Uterus (tissue), 3 donors: ENCODE measurements at regions not wholly inside any gene's neighbourhood (a gene's known extent, or its start where the extent isn't known, plus 50 kb on each side); places are given as distances from the start of the nearest gene placed in this dataset.

Source experiments
- DNase-seq, 2 donors: peaks; one replicate each; pipeline ENCODE4 v3.0.0-alpha.2; 2019 to 2020
- H3K27ac ChIP-seq, 2 donors: fragments of 200-600 bp; sonication (generic); 1 replicate in 1 of 2; 2 replicates in 1 of 2; pipeline ENCODE4 v1.5.1; 2016 to 2018
- H3K27me3 ChIP-seq, 2 donors: fragments of 200-600 bp; sonication (generic); one replicate each; pipeline ENCODE4 v1.5.1; 2018 to 2019; ENCODE audit warnings: control low read depth in 1 of 2
- H3K36me3 ChIP-seq, 2 donors: fragments of 200-600 bp; sonication (generic); one replicate each; pipeline ENCODE4 v1.5.1; 2019; ENCODE audit warnings: control low read depth in 1 of 2
- H3K4me1 ChIP-seq, 2 donors: fragments of 200-600 bp; sonication (generic); one replicate each; pipeline ENCODE4 v1.5.1; 2018 to 2019; ENCODE audit warnings: control low read depth in 1 of 2
- H3K4me3 ChIP-seq, 2 donors: fragments of 200-600 bp; sonication (generic); 1 replicate in 1 of 2; 2 replicates in 1 of 2; pipeline ENCODE4 v1.5.1; 2018 to 2019; ENCODE audit warnings: mild to moderate bottlenecking in 1 of 2
- H3K9me3 ChIP-seq, 2 donors: fragments of 200-600 bp; sonication (generic); one replicate each; pipeline ENCODE4 v1.5.1; 2019; ENCODE audit warnings: control low read depth in 1 of 2
- CTCF ChIP-seq, 4 experiments: fragments of 200-600 bp in 2 of 4; fragments of 450-650 bp in 2 of 4; sonication (generic) in 2 of 4; IDR thresholded peaks; one replicate each; pipeline ENCODE4 v1.5.1; 2016 to 2019; ENCODE audit warnings: antibody characterized with exemption in 4 of 4, mild to moderate bottlenecking in 2 of 4, moderate library complexity in 1 of 4
- POLR2A ChIP-seq, 2 donors: fragments of 450-650 bp; IDR thresholded peaks; one replicate each; pipeline ENCODE4 v1.6.1; 2016; ENCODE audit warnings: antibody characterized with exemption in 2 of 2, mild to moderate bottlenecking in 1 of 2, moderate library complexity in 1 of 2
- intact Hi-C: fragments of 100-400 bp; cut with DNase I; formaldehyde crosslinking; loops from one replicate; pipeline ENCODE4 v1.15.1; 2023; ENCODE audit warnings: low total_unique reads
- donor health status: DM: yes; HTN: yes; CAD: no.

- no peaks in the 10 kb centered on the region for H3K27me3 ChIP-seq
- no peak overlapping the region for H3K27ac ChIP-seq
- TF ChIP-seq CTCF (IDR thresholded peaks at IDR 0.05): no peak
- TF ChIP-seq POLR2A (IDR thresholded peaks at IDR 0.05): no peak
- no peak overlapping the region for H3K4me3 ChIP-seq
- H3K36me3 ChIP-seq: no peaks in the 10 kb centered on the region
- no peaks in the 10 kb centered on the region for H3K4me1 ChIP-seq
- no peak for DNase-seq
- intact Hi-C loops: no loop called here
- no peaks in the 10 kb centered on the region for H3K9me3 ChIP-seq
Observed at GRCh38 chr5:2491846-2492245, 259.6 kb downstream of the IRX2 start.

- intact Hi-C loops: no loop called here
- Histone ChIP-seq H3K27ac (no peak overlapping the region), H3K9me3 (no peaks in the 10 kb centered on the region), H3K36me3 (no peaks in the 10 kb centered on the region), H3K27me3 (no peaks in the 10 kb centered on the region), H3K4me3 (no peak overlapping the region), H3K4me1 (no peaks in the 10 kb centered on the region)
- no peak for DNase-seq
- TF ChIP-seq CTCF (IDR thresholded peaks at IDR 0.05) (no peak), POLR2A (IDR thresholded peaks at IDR 0.05) (no peak)
Observed at GRCh38 chr5:2489306-2489705, 262.2 kb downstream of the IRX2 start.

- TF ChIP-seq POLR2A (IDR thresholded peaks at IDR 0.05): no peak
- no peak for TF ChIP-seq CTCF (IDR thresholded peaks at IDR 0.05)
- Histone ChIP-seq H3K9me3 (no peaks in the 10 kb centered on the region), H3K36me3 (no peaks in the 10 kb centered on the region), H3K4me1 (no peaks in the 10 kb centered on the region), H3K27me3 (no peaks in the 10 kb centered on the region), H3K27ac (no peak overlapping the region), H3K4me3 (no peak overlapping the region)
- intact Hi-C loops: no loop called here
- DNase-seq: no peak
Observed at GRCh38 chr5:2488593-2488992, 262.9 kb downstream of the IRX2 start.

DNA sequence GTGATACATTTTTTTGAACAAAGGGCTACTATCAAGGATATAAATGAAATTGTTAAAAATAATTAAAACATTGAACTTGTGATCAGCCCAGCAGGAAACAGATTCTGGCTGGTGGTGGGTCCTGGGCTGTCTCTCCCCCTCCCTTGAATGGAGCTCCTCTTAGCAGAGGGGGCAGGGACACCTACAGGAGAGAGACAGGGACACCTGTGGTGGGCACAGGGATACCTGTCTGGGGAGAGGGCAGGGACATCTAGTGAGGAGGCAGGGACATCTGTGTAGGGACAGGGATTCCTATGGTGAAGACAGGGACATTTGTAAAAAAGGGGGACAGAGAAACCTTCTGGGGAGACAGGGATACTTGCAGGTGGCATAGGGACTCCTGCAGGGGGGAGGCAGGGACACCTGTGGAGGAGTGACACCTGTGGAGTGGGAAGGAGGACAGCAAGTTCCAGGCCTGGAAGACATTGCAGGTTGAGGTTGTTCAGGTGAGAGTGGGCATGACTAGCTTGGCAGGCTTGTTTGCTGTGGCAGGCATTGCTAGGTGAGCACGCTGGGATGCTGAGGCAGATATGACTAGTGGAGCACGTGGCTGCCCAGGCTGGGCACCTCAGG is 264.2 kb downstream of the IRX2 start:
- H3K4me1 ChIP-seq: no peaks in the 10 kb centered on the region
- intact Hi-C loops: no loop called here
- no peak overlapping the region for H3K4me3 ChIP-seq
- DNase-seq: no peak
- H3K36me3 ChIP-seq: no peaks in the 10 kb centered on the region
- H3K27me3 ChIP-seq: no peaks in the 10 kb centered on the region
- H3K9me3 ChIP-seq: no peaks in the 10 kb centered on the region
- TF ChIP-seq CTCF (IDR thresholded peaks at IDR 0.05) (no peak), POLR2A (IDR thresholded peaks at IDR 0.05) (no peak)
- no peak overlapping the region for H3K27ac ChIP-seq

DNA sequence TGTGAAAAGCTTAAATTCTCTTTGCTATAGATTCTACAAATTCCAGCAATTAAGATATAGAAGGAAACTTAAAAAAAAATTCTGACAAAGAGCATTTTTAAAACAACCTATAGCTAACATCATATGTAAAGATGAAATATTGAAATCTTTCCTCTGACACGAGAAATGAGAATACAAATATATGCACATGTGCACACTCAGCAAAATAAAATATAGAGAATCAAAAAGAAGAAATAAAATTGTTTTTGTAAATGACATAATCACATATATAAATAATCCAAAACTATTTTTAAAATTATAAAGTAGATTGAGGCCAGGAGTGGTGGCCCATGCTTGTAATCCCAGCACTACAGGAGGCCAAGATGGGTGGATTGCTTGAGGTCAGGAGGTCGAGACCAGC is 265.1 kb downstream of the IRX2 start:
- no peaks in the 10 kb centered on the region for H3K4me1 ChIP-seq
- no peaks in the 10 kb centered on the region for H3K9me3 ChIP-seq
- H3K27me3 ChIP-seq: no peaks in the 10 kb centered on the region
- no peak for DNase-seq
- intact Hi-C loops: no loop called here
- H3K36me3 ChIP-seq: no peaks in the 10 kb centered on the region
- H3K27ac ChIP-seq: no peak overlapping the region
- no peak overlapping the region for H3K4me3 ChIP-seq
- TF ChIP-seq POLR2A (IDR thresholded peaks at IDR 0.05): no peak
- no peak for TF ChIP-seq CTCF (IDR thresholded peaks at IDR 0.05)
